Body of pancreas (tissue), 4 donors: ENCODE measurements at regions not wholly inside any gene's neighbourhood (a gene's known extent, or its start where the extent isn't known, plus 50 kb on each side); places are given as distances from the start of the nearest gene placed in this dataset.

Experiments
- CTCF ChIP-seq, 7 experiments: fragments of 450-650 bp in 4 of 7; fragments of 200-600 bp in 3 of 7; sonication (generic) in 3 of 7; IDR thresholded peaks; one replicate each; pipeline ENCODE4 v1.5.1; 2016 to 2019; ENCODE audit warnings: antibody characterized with exemption in 7 of 7
- POLR2A ChIP-seq, 3 donors: fragments of 450-650 bp; IDR thresholded peaks; one replicate each; pipeline ENCODE4 v1.6.1; 2016; ENCODE audit warnings: antibody characterized with exemption in 3 of 3, mild to moderate bottlenecking in 2 of 3

DNA sequence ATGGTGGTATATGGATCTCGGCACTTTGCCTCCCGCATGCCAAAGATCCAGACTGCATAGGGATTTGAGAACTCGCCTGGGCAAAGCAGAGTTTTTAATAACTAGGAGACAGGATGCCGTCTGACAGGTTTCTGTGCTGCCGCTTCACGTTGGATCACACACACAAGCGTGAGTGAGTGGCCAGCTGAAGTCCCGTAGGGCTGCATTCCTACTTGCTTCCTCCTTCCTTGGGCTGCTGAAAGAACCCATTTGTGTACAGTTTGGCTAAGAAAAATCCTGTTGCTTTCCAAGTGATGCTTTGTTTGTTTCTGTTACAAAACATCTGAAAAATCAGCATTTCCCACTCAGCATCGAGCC, 604.3 kb upstream of the CFAP20DC start:
- TF ChIP-seq CTCF (IDR thresholded peaks at IDR 0.05) (no peak), POLR2A (IDR thresholded peaks at IDR 0.05) (no peak)
